HUES48 (cell line): ENCODE measurements at regions not wholly inside any gene's neighbourhood (a gene's known extent, or its start where the extent isn't known, plus 50 kb on each side); places are given as distances from the start of the nearest gene placed in this dataset.

Experiments used
- H3K27ac ChIP-seq: one replicate; pipeline ENCODE4 v1.7.0; 2013; ENCODE audit warnings: low read depth, low read length, inconsistent platforms
- H3K27me3 ChIP-seq: 2 replicates; pipeline ENCODE4 v1.6.1; 2013; ENCODE audit warnings: mild to moderate bottlenecking, low read length; ENCODE audit not compliant: control insufficient read depth, insufficient read depth
- H3K36me3 ChIP-seq: 2 replicates; pipeline ENCODE4 v1.6.1; 2013; ENCODE audit warnings: low read length; ENCODE audit not compliant: control insufficient read depth, insufficient read depth
- H3K4me1 ChIP-seq: 2 replicates; pipeline ENCODE4 v1.6.1; 2013; ENCODE audit warnings: mild to moderate bottlenecking, low read length; ENCODE audit not compliant: control insufficient read depth, insufficient read depth
- H3K4me3 ChIP-seq: 2 replicates; pipeline ENCODE4 v1.5.1; 2013; ENCODE audit warnings: mild to moderate bottlenecking, low read depth, low read length
- H3K9ac ChIP-seq: 2 replicates; pipeline ENCODE4 v1.6.1; 2013; ENCODE audit warnings: mild to moderate bottlenecking, low read depth, low read length, moderate library complexity
- H3K9me3 ChIP-seq: 2 replicates; pipeline ENCODE4 v1.6.1; 2013; ENCODE audit warnings: low read length; ENCODE audit not compliant: control insufficient read depth, insufficient read depth

GRCh38 chr13:78024996-78025395 lies 106.4 kb upstream of the EDNRB start:
- Histone ChIP-seq H3K9ac (no peak overlapping the region), H3K4me3 (no peak overlapping the region), H3K4me1 (no peaks in the 10 kb centered on the region), H3K27ac (no peak overlapping the region), H3K27me3 (no peaks in the 10 kb centered on the region), H3K9me3 (0 out of 2 replicates have a peak, but pooled peaks cover 4% of the 10 kb centered on the region), H3K36me3 (no peaks in the 10 kb centered on the region)

- H3K9me3 ChIP-seq = 0 out of 2 replicates have a peak, but pooled peaks cover 4% of the 10 kb centered on the region
- H3K27ac ChIP-seq = no peak overlapping the region
- no peaks in the 10 kb centered on the region for H3K27me3 ChIP-seq
- H3K4me3 ChIP-seq = no peak overlapping the region
- H3K4me1 ChIP-seq = no peaks in the 10 kb centered on the region
- no peak overlapping the region for H3K9ac ChIP-seq
- no peaks in the 10 kb centered on the region for H3K36me3 ChIP-seq
Observed at GRCh38 chr13:78022164-78022877, 103.7 kb upstream of the EDNRB start.

GRCh38 chr13:78020861-78021260 lies 102.2 kb upstream of the EDNRB start:
- H3K4me3 ChIP-seq = no peak overlapping the region
- no peaks in the 10 kb centered on the region for H3K27me3 ChIP-seq
- H3K9ac ChIP-seq = no peak overlapping the region
- no peaks in the 10 kb centered on the region for H3K36me3 ChIP-seq
- H3K27ac ChIP-seq = no peak overlapping the region
- no peaks in the 10 kb centered on the region for H3K4me1 ChIP-seq
- H3K9me3 ChIP-seq = 0 out of 2 replicates have a peak, but pooled peaks cover 4% of the 10 kb centered on the region

GRCh38 chr13:78015782-78016181 lies 97.2 kb upstream of the EDNRB start:
- H3K27ac ChIP-seq = no peak overlapping the region
- H3K4me1 ChIP-seq = no peaks in the 10 kb centered on the region

GRCh38 chr13:78012046-78012445 lies 93.4 kb upstream of the EDNRB start:
- no peak overlapping the region for H3K4me3 ChIP-seq
- H3K4me1 ChIP-seq = no peaks in the 10 kb centered on the region
- H3K36me3 ChIP-seq = no peaks in the 10 kb centered on the region
- no peak overlapping the region for H3K9ac ChIP-seq
- H3K27me3 ChIP-seq = no peaks in the 10 kb centered on the region
- no peak overlapping the region for H3K27ac ChIP-seq
- H3K9me3 ChIP-seq = no peaks in the 10 kb centered on the region

More at GRCh38 chr13:78015782-78016181, 97.2 kb upstream of the EDNRB start:
- Histone ChIP-seq H3K4me3 (no peak overlapping the region), H3K36me3 (no peaks in the 10 kb centered on the region), H3K27me3 (no peaks in the 10 kb centered on the region), H3K9me3 (no peaks in the 10 kb centered on the region), H3K9ac (no peak overlapping the region)

GRCh38 chr13:78004821-78005220 lies 86.2 kb upstream of the EDNRB start:
- Histone ChIP-seq H3K27me3 (no peaks in the 10 kb centered on the region), H3K9ac (no peak overlapping the region), H3K27ac (no peak overlapping the region), H3K36me3 (no peaks in the 10 kb centered on the region), H3K4me1 (no peaks in the 10 kb centered on the region), H3K4me3 (no peak overlapping the region), H3K9me3 (no peaks in the 10 kb centered on the region; the same call in 1 of the 2 replicates)

- no peak overlapping the region for H3K4me3 ChIP-seq
- H3K9ac ChIP-seq = no peak overlapping the region
- H3K4me1 ChIP-seq = no peaks in the 10 kb centered on the region
- no peaks in the 10 kb centered on the region for H3K36me3 ChIP-seq
- no peak overlapping the region for H3K27ac ChIP-seq
- H3K9me3 ChIP-seq = no peaks in the 10 kb centered on the region; the same call in 1 of the 2 replicates
- H3K27me3 ChIP-seq = no peaks in the 10 kb centered on the region
Observed at GRCh38 chr13:77999746-78000145, 81.1 kb upstream of the EDNRB start.

GRCh38 chr13:77994166-77994565 lies 75.5 kb upstream of the EDNRB start:
- H3K36me3 ChIP-seq = no peaks in the 10 kb centered on the region
- H3K27me3 ChIP-seq = no peaks in the 10 kb centered on the region
- no peaks in the 10 kb centered on the region for H3K9me3 ChIP-seq
- H3K4me3 ChIP-seq = no peak overlapping the region
- H3K4me1 ChIP-seq = no peaks in the 10 kb centered on the region
- H3K27ac ChIP-seq = no peak overlapping the region
- H3K9ac ChIP-seq = no peak overlapping the region

- Histone ChIP-seq H3K36me3 (no peaks in the 10 kb centered on the region), H3K9me3 (no peaks in the 10 kb centered on the region), H3K4me3 (no peak overlapping the region), H3K27me3 (no peaks in the 10 kb centered on the region), H3K27ac (no peak overlapping the region), H3K4me1 (no peaks in the 10 kb centered on the region), H3K9ac (no peak overlapping the region)
Observed at GRCh38 chr13:77991003-77991402, 72.4 kb upstream of the EDNRB start.

GRCh38 chr13:77989281-77989680 lies 70.7 kb upstream of the EDNRB start:
- Histone ChIP-seq H3K4me3 (no peak overlapping the region), H3K27me3 (no peaks in the 10 kb centered on the region), H3K27ac (no peak overlapping the region), H3K4me1 (no peaks in the 10 kb centered on the region), H3K9me3 (no peaks in the 10 kb centered on the region), H3K9ac (no peak overlapping the region), H3K36me3 (no peaks in the 10 kb centered on the region)

- Histone ChIP-seq H3K9me3 (no peaks in the 10 kb centered on the region), H3K9ac (no peak overlapping the region), H3K27me3 (no peaks in the 10 kb centered on the region), H3K4me1 (no peaks in the 10 kb centered on the region), H3K27ac (no peak overlapping the region), H3K4me3 (no peak overlapping the region), H3K36me3 (no peaks in the 10 kb centered on the region)
Observed at GRCh38 chr13:77988355-77988754, 69.7 kb upstream of the EDNRB start.
